ENCODE measurements at regions not wholly inside any gene's neighbourhood (a gene's known extent, or its start where the extent isn't known, plus 50 kb on each side); places are given as distances from the start of the nearest gene placed in this dataset.

GRCh38 chr13:39100996-39101738 is 62.9 kb downstream of the NHLRC3 start:
- TF ChIP-seq CTCF (IDR thresholded peaks at IDR 0.05; ENCODE audit: low read depth, low read length), result no peak
- DNase-seq (ENCODE audit: extremely low read depth, low read depth), result no peak

DNA sequence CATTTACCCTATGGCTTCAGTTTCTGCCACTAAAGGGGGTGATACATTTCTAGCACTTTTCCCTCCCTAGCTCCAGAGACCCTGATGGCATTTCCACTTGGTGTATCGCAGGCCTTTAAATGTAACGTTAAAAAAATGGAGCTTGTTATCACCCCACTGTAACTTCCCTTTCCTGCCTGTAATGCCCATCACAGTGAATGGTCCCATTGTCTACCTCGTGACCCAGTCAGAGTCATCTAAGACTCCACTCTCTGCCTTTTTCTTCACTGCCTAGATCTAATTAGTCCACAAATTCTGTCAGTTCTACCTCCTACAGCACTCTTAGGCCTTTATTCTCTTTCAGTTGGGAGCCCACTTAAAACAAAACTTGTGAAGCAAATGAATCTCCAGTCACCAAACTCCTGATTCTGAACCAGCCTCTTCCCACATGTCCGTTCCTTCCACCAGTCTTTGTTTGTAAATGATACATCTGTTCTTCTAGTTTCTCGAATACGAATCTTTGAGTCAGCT is 64.8 kb downstream of the NHLRC3 start:
- DNase-seq (ENCODE audit: extremely low read depth, low read depth), result no peak
- no peak for TF ChIP-seq CTCF (IDR thresholded peaks at IDR 0.05; ENCODE audit: low read depth, low read length)

- no peak for TF ChIP-seq CTCF (IDR thresholded peaks at IDR 0.05; ENCODE audit: low read depth, low read length)
- DNase-seq (ENCODE audit: extremely low read depth, low read depth), result no peak
Observed at GRCh38 chr13:39105110-39105509, 66.9 kb downstream of the NHLRC3 start.

DNA sequence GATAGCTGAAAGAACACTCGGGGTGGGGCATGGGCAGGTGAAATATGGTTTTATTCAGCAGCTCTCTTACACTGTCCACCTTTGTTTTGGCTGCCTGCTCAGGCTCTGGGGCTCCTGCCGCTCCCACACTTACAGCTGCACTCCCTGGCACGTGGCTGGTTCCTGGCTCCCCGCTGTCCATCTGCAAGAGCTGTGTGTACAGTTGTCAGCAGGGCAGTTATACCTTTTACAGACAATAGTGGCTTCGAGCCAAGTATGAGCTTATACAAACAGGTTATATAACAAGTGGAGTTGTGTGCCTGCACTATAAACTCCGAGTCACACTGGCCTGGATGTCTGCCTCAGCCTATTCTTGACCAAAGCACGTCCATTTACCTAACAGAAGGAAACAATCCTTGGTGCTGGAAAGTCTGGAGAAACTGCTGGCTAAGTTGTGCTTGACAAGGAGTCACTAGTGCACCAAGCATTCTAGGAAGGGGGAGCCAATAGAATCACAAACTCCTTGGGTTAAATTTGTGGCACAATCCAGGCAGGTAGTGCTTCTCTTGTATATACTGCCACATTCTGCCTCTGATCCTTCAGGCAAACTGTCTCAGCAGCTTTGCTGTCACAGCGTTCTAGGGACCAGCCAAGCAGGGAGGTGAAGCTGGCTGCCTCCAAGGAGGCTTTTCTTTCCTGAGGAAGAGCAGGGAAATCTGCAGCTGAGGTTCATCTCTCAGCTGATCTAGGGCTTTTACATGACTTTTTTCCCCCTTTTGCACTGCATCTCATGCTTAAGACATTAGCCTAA is 68.2 kb downstream of the NHLRC3 start:
- TF ChIP-seq CTCF (IDR thresholded peaks at IDR 0.05; ENCODE audit: low read depth, low read length), result no peak
- no peak for DNase-seq (ENCODE audit: extremely low read depth, low read depth)

DNA sequence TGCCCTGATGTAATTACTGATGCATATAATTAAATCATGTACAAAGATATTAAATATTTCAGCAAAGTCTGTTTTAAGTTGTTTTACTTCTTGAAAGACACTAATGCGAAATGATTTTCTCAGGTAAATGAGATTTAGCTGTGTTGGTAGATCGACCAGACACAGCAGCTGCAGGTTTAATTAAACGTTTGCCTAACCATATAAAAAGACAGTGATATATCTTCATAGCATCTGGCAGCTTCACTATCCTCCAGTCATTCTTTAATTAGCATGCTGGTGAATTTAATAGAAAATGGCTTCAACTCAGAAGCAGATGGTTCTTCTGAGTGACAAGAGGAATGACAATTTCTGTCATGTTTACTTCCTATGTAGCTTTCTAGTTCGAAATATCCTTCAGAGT is 69.3 kb downstream of the NHLRC3 start:
- no peak for TF ChIP-seq CTCF (IDR thresholded peaks at IDR 0.05; ENCODE audit: low read depth, low read length)
- no peak for DNase-seq (ENCODE audit: extremely low read depth, low read depth)

GRCh38 chr13:39108783-39109182 is 70.5 kb downstream of the NHLRC3 start:
- TF ChIP-seq CTCF (IDR thresholded peaks at IDR 0.05; ENCODE audit: low read depth, low read length), result no peak
- DNase-seq (ENCODE audit: extremely low read depth, low read depth), result no peak

DNA sequence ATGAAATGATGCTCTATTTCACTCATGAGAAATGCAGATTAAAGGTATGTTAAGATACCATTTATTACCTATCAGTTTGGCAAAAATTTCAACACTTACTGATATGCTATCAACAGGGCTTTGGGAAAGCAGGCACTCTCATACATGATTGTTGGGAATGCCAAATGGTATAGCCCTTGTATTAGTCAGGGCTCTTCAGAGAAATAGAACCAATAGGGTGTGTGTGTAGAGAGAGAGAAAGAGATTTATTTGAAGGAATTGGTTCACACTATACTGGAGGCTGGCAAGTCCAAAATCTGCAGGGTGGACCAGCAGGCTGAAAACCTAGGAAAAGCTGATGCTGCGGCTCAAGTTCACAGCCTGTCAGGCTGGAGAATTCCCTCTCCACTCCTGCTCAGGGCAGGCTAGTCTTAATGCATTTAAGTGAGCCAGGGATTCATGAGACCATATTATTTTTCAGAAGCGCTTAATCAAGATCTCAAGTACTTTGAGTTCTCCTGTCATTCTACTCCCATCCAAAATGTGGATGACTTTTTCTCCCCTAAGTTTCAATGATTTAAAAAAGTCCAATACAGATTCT is 72.4 kb downstream of the NHLRC3 start:
- no peak for TF ChIP-seq CTCF (IDR thresholded peaks at IDR 0.05; ENCODE audit: low read depth, low read length)
- DNase-seq (ENCODE audit: extremely low read depth, low read depth), result no peak
